ENCODE measurements at regions not wholly inside any gene's neighbourhood (a gene's known extent, or its start where the extent isn't known, plus 50 kb on each side); places are given as distances from the start of the nearest gene placed in this dataset.

DNA sequence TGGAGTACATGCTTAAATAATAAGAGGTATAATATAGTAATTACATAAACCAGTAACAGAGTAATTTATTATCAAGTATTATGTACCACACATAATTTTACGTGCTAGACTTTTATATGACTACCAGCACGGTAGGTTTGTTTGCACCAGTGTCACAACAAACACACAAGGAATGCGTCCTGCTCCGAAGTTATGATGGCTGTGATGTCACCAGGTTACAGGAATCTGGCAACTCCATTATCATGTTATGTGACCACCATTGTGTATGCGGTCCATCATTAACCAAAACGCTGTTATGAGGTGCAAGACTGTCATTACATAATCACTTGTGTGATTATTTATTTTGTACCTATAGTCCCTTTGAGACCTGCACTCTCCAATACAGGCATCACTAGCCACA, 235.2 kb upstream of the PMEPA1 start:
- POLR2A ChIA-PET, result no interaction called here
- H3K9me3 Mint-ChIP-seq, result no peaks in the 10 kb centered on the region
- no peaks in the 10 kb centered on the region for H3K4me1 Mint-ChIP-seq

DNA sequence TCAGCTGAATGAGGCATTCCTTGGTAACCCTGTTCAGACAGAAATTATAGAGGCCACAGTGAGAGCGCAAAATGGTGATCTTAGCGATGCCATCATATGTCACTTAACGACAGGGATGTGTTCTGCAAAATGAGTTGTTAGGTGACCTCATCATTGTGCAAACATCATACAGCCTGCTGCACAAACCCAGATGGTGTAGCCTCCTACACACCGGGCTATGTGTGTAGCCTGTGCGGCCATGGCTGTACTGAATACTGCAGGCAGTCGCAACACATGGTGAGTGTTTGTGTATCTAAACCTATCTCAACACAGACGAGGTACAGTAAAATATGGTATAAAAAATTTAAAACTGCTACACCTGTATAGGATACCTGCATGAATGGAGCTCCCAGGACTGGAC, 234.1 kb upstream of the PMEPA1 start:
- ChIA-PET CTCF (no interaction called here), POLR2A (no interaction called here)
- Mint-ChIP-seq H3K4me1 (no peaks in the 10 kb centered on the region), H3K4me3 (no peak overlapping the region), H3K36me3 (no peaks in the 10 kb centered on the region), H3K27me3 (peaks cover 9 to 11% of the 10 kb centered on the region in 2 donors), H3K27ac (no peak overlapping the region), H3K9me3 (no peaks in the 10 kb centered on the region)
- peaks cover 0 to 28% of the 10 kb centered on the region in 2 experiments for H3K27me3 ChIP-seq (replicated peaks in 1 of 2; ENCODE audit: control insufficient read depth in 2 of 2, extremely low read depth in 1 of 2, insufficient read depth in 2 of 2, low read length in 1 of 2)
- no peak overlapping the region for H3K27ac ChIP-seq (ENCODE audit: low read length)
- WGBS (ENCODE audit: insufficient coverage), result 100% methylated on average over 2 of the region's 7 CpGs
- ATAC-seq (replicated peaks in 1 of 4) (no peak), DNase-seq (no peak)
- no peaks in the 10 kb centered on the region for H3K36me3 ChIP-seq (ENCODE audit: control insufficient read depth in 2 of 2, extremely low read depth in 1 of 2, insufficient read depth in 1 of 2, low read length in 1 of 2)
- H3K4me3 ChIP-seq (ENCODE audit: control insufficient read depth in 1 of 2, extremely low read depth in 1 of 2, low read length in 1 of 2), result no peak overlapping the region
- H3K9me3 ChIP-seq, result no peaks in the 10 kb centered on the region
- H3K4me1 ChIP-seq (ENCODE audit: control insufficient read depth in 1 of 2, extremely low read depth in 1 of 2, insufficient read depth in 2 of 2, low read length in 2 of 2), result no peaks in the 10 kb centered on the region

More for the DNA sequence above, 235.2 kb upstream of the PMEPA1 start:
- WGBS (ENCODE audit: insufficient coverage), result 60% methylated on average over 2 of the region's 6 CpGs
- Histone ChIP-seq H3K4me3 (ENCODE audit: control insufficient read depth in 1 of 2, extremely low read depth in 1 of 2, low read length in 1 of 2) (no peak overlapping the region), H3K9me3 (no peaks in the 10 kb centered on the region), H3K27me3 (replicated peaks in 1 of 2; ENCODE audit: control insufficient read depth in 2 of 2, extremely low read depth in 1 of 2, insufficient read depth in 2 of 2, low read length in 1 of 2) (peaks cover 0 to 28% of the 10 kb centered on the region in 2 experiments), H3K27ac (ENCODE audit: low read length) (no peak overlapping the region), H3K36me3 (ENCODE audit: control insufficient read depth in 2 of 2, extremely low read depth in 1 of 2, insufficient read depth in 1 of 2, low read length in 1 of 2) (no peaks in the 10 kb centered on the region), H3K4me1 (ENCODE audit: control insufficient read depth in 1 of 2, extremely low read depth in 1 of 2, insufficient read depth in 2 of 2, low read length in 2 of 2) (no peaks in the 10 kb centered on the region)
- Mint-ChIP-seq H3K27me3 (peaks cover 9 to 11% of the 10 kb centered on the region in 2 donors), H3K36me3 (no peaks in the 10 kb centered on the region), H3K27ac (no peak overlapping the region), H3K4me3 (no peak overlapping the region)
- CTCF ChIA-PET, result no interaction called here
- DNase-seq (no peak), ATAC-seq (replicated peaks in 1 of 4) (no peak)

DNA sequence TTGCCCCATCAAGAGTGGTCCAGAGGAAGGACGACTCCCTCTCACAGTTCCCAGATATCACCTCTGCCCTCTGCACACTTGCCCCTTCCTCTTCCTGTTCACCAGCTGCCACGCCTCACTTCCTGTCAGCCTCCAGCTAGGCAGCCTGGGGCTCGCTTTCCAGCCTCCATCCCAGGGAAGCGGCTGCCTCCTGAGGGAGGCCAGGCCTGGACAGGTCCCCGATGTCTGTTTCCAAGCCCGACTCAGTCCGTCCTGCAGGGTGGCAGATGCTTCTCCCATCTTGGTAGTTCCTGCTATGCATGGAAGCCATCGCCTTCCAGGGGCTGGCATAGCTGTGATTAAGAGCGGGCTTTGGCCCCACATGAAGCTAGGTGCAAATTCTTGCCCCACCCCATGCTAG, 233.5 kb upstream of the PMEPA1 start:
- Histone ChIP-seq H3K27me3 (replicated peaks in 1 of 2; ENCODE audit: control insufficient read depth in 2 of 2, extremely low read depth in 1 of 2, insufficient read depth in 2 of 2, low read length in 1 of 2) (peaks cover 0 to 28% of the 10 kb centered on the region in 2 experiments), H3K27ac (ENCODE audit: low read length) (no peak overlapping the region), H3K4me3 (ENCODE audit: control insufficient read depth in 1 of 2, extremely low read depth in 1 of 2, low read length in 1 of 2) (no peak overlapping the region), H3K36me3 (ENCODE audit: control insufficient read depth in 2 of 2, extremely low read depth in 1 of 2, insufficient read depth in 1 of 2, low read length in 1 of 2) (no peaks in the 10 kb centered on the region), H3K4me1 (ENCODE audit: control insufficient read depth in 1 of 2, extremely low read depth in 1 of 2, insufficient read depth in 2 of 2, low read length in 2 of 2) (no peaks in the 10 kb centered on the region), H3K9me3 (no peaks in the 10 kb centered on the region)
- Mint-ChIP-seq H3K27me3 (peaks cover 5 to 11% of the 10 kb centered on the region in 2 donors), H3K4me1 (peaks cover 0 to 6% (median 2%) of the 10 kb centered on the region in 3 donors), H3K27ac (no peak overlapping the region), H3K4me3 (no peak overlapping the region), H3K9me3 (no peaks in the 10 kb centered on the region), H3K36me3 (no peaks in the 10 kb centered on the region)
- DNase-seq (no peak), ATAC-seq (replicated peaks in 1 of 4) (no peak)
- CTCF ChIA-PET, result no interaction called here
- WGBS (ENCODE audit: insufficient coverage), result 78% methylated on average over 8 of the region's 9 CpGs
- POLR2A ChIA-PET, result no interaction called here

DNA sequence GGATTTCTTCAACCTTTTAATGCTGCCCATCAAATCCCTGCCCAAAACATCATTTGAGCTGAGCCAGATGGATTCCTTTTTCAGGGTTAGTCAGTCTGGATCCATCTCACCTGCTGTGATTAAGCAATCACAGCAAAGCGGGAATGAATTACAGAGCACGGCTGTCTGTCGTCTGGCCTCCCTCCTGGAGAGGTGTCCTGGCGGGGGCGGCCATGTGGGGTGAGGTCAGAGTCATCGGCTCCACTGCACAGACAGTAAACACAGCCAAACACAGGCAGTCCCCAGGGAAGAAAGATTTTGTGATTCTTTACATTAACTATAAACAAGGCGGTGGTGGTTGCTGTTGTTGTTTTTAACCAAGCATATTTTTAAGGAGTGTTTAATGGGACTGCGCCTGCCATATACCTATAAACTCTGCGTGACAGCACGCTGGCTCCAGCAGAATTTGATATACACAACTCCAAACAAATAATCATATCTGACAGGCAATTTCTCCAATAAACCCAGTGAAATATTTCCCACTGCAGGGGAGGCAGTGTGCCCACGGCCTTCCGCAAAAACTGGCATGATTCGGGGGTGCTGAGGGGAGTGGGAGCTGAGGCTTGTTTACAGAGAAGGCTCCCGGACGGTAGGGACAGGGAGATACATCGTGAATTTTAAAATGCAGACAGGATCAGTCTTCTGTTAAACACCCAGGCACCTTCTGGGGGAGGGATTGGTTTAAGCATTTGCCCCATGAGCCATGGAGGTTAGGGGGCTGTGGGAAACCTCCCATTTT, 232.0 kb upstream of the PMEPA1 start:
- Histone ChIP-seq H3K4me1 (ENCODE audit: control insufficient read depth in 1 of 2, extremely low read depth in 1 of 2, insufficient read depth in 2 of 2, low read length in 2 of 2) (no peaks in the 10 kb centered on the region), H3K27me3 (replicated peaks in 1 of 2; ENCODE audit: control insufficient read depth in 2 of 2, extremely low read depth in 1 of 2, insufficient read depth in 2 of 2, low read length in 1 of 2) (peaks cover 0 to 25% of the 10 kb centered on the region in 2 experiments), H3K9me3 (no peaks in the 10 kb centered on the region), H3K27ac (ENCODE audit: low read length) (no peak overlapping the region), H3K36me3 (ENCODE audit: control insufficient read depth in 2 of 2, extremely low read depth in 1 of 2, insufficient read depth in 1 of 2, low read length in 1 of 2) (no peaks in the 10 kb centered on the region), H3K4me3 (ENCODE audit: control insufficient read depth in 1 of 2, extremely low read depth in 1 of 2, low read length in 1 of 2) (no peak overlapping the region)
- Mint-ChIP-seq H3K27me3 (peaks cover 10 to 13% of the 10 kb centered on the region in 2 donors), H3K4me1 (peaks cover 0 to 7% (median 3%) of the 10 kb centered on the region in 3 donors), H3K9me3 (no peaks in the 10 kb centered on the region), H3K27ac (no peak overlapping the region), H3K36me3 (no peaks in the 10 kb centered on the region), H3K4me3 (no peak overlapping the region)
- ChIA-PET CTCF (no interaction called here), POLR2A (no interaction called here)
- WGBS (ENCODE audit: insufficient coverage), result 78% methylated on average over 3 of the region's 16 CpGs
- no peak for ATAC-seq (replicated peaks in 1 of 4)
- DNase-seq, result no peak

DNA sequence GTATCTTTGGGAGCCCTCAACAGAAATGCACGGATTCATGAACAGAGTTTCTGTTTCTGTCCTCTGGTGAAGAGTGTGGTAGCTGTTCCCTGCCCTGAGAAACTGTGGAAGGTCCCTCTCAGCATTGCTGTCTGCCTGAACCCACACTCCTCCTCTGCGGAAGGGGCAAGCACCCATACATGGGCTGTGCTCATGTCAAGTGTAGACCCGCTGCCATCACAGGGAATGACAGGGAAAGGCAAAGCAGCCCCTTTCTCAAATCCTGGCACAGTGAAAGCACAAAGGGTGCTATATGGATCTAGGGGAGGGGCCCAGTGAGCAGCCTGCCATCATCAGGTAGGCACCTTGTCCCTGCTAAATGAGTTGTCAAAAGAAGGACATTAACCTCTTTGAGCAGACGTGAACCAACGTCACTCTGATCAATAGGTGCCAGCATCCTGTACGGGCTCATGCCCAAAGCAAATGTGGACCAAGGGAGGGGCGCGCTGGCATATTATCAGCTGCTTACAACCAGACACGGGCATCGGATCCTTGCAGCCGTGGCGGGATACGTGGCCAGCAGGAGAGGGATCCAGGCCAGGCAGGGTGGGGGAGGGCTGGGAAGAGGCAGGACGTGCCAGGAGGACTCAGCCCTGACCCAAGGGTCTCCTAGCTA, 231.2 kb upstream of the PMEPA1 start:
- no peaks in the 10 kb centered on the region for H3K9me3 Mint-ChIP-seq
- H3K4me3 ChIP-seq (ENCODE audit: control insufficient read depth in 1 of 2, extremely low read depth in 1 of 2, low read length in 1 of 2), result no peak overlapping the region
- no peak overlapping the region for H3K4me3 Mint-ChIP-seq
- ChIA-PET CTCF (no interaction called here), POLR2A (no interaction called here)
- no peak overlapping the region for H3K27ac Mint-ChIP-seq
- no peaks in the 10 kb centered on the region for H3K4me1 ChIP-seq (ENCODE audit: control insufficient read depth in 1 of 2, extremely low read depth in 1 of 2, insufficient read depth in 2 of 2, low read length in 2 of 2)
- no peaks in the 10 kb centered on the region for H3K36me3 ChIP-seq (ENCODE audit: control insufficient read depth in 2 of 2, extremely low read depth in 1 of 2, insufficient read depth in 1 of 2, low read length in 1 of 2)
- DNase-seq (no peak), ATAC-seq (replicated peaks in 1 of 4) (no peak)
- peaks cover 0 to 25% of the 10 kb centered on the region in 2 experiments for H3K27me3 ChIP-seq (replicated peaks in 1 of 2; ENCODE audit: control insufficient read depth in 2 of 2, extremely low read depth in 1 of 2, insufficient read depth in 2 of 2, low read length in 1 of 2)
- H3K4me1 Mint-ChIP-seq, result peaks cover 0 to 7% (median 3%) of the 10 kb centered on the region in 3 donors
- no peaks in the 10 kb centered on the region for H3K9me3 ChIP-seq
- H3K36me3 Mint-ChIP-seq, result no peaks in the 10 kb centered on the region
- H3K27me3 Mint-ChIP-seq, result peaks cover 10 to 13% of the 10 kb centered on the region in 2 donors
- no peak overlapping the region for H3K27ac ChIP-seq (ENCODE audit: low read length)
- WGBS (ENCODE audit: insufficient coverage), result 84% methylated on average over 6 of the region's 14 CpGs

DNA sequence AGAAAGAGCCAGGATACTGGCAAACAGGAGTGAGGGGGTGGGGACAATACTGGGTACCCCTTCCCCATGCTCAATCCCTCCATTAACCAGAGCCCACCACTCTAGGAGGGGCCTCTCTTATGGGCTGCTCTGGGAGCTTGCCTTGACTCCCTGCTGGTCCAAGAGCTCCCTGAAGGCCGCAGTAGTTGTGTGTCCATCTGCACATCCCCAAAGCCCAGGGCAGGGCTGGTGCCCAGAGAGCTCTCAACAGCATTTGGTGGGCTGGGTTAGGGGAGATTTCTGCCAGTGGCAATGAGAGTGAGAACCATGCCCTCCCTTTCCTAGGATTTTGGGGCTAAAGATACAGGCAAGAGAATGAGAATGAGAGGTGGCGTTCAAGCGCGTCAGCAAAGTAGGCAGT, 230.6 kb upstream of the PMEPA1 start:
- Mint-ChIP-seq H3K9me3 (no peaks in the 10 kb centered on the region), H3K27me3 (peaks cover 10 to 13% of the 10 kb centered on the region in 2 donors), H3K36me3 (no peaks in the 10 kb centered on the region), H3K4me3 (no peak overlapping the region), H3K4me1 (peaks cover 0 to 7% (median 3%) of the 10 kb centered on the region in 3 donors), H3K27ac (no peak overlapping the region)
- Histone ChIP-seq H3K4me1 (ENCODE audit: control insufficient read depth in 1 of 2, extremely low read depth in 1 of 2, insufficient read depth in 2 of 2, low read length in 2 of 2) (no peaks in the 10 kb centered on the region), H3K27ac (ENCODE audit: low read length) (no peak overlapping the region), H3K4me3 (ENCODE audit: control insufficient read depth in 1 of 2, extremely low read depth in 1 of 2, low read length in 1 of 2) (no peak overlapping the region), H3K36me3 (ENCODE audit: control insufficient read depth in 2 of 2, extremely low read depth in 1 of 2, insufficient read depth in 1 of 2, low read length in 1 of 2) (no peaks in the 10 kb centered on the region), H3K27me3 (replicated peaks in 1 of 2; ENCODE audit: control insufficient read depth in 2 of 2, extremely low read depth in 1 of 2, insufficient read depth in 2 of 2, low read length in 1 of 2) (peaks cover 0 to 25% of the 10 kb centered on the region in 2 experiments), H3K9me3 (no peaks in the 10 kb centered on the region)
- DNase-seq (no peak), ATAC-seq (replicated peaks in 1 of 4) (no peak)
- WGBS (ENCODE audit: insufficient coverage), result no CpG with 5 or more reads among the region's 4 CpGs
- CTCF ChIA-PET, result no interaction called here
- POLR2A ChIA-PET, result no interaction called here

All from T-cell (primary cell).